Stimulated activated CD8-positive, alpha-beta memory T cell treated with anti-CD3 and anti-CD28 coated beads, Interleukin-4, amount 100 ng/mL, for 48 hours (primary cell): ENCODE measurements at regions not wholly inside any gene's neighbourhood (a gene's known extent, or its start where the extent isn't known, plus 50 kb on each side); places are given as distances from the start of the nearest gene placed in this dataset.
"Not testable (repeated sequence)": the region's sequence is repeated elsewhere in the genome, so short reads cannot be mapped to it uniquely, and the experiment has no call there.

Experiments
- DNase-seq: peaks from one replicate; pipeline ENCODE4 v3.0.0-alpha.2; 2020

DNA sequence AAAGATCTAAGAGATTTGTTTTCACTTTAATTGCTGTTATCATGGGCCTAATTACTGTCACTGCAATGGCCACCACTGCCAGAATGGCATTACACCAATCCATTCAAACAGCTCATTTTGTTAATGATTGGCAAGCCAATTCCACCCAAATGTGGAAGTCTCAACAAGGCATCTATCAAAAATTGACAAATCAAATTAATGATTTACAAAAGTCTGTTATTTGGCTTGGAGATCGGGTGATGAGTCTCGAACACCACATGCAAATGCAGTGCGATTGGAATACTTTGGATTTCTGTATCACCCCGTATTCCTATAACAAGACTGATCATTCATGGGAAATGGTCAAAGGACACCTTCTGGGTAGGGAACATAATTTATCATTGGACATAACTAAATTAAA, 568.7 kb upstream of the PTGER4 start:
- not testable (repeated sequence) for DNase-seq

DNA sequence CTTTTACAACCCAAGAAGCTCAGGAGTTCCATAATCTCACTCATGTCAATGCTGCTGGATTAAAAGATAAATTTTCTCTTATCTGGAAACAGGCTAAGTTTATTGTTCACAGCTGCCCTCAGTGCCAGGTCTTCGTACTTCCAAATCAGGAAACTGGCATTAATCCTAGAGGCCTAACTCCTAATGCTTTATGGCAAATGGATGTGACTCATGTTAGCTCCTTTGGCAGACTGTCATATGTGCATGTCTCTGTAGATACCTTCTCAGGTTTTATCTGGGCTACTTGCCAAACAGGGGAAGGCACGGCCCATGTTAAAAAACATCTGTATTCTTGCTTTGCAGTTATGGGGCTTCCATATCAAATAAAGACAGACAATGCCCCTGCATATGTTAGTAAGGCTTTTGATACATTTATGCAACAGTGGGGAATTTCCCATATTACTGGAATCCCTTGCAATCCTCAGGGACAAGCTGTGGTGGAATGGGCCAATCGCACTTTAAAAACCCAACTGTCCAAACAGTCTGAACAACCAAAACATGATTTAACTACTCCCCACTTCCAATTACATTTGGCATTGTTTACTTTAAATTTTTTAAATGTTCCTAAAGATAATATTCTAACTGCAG, 570.8 kb upstream of the PTGER4 start:
- not testable (repeated sequence) for DNase-seq

DNA sequence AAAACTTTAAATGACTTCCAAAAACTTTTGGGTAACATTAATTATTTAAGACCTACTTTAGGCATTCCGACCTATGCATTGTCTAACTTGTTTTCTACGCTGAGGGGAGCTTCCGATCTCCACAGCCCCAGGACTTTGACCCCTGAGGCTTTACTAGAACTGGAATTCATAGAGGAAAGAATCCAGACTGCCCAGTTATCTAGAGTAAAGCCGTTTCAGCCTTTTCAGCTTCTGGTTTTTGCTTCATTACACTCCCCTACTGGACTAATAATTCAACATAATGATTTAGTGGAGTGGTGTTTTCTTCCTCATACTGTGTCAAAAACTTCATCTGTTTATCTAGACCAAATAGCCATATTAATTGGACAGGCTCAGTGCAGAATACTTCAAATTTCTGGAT, 571.9 kb upstream of the PTGER4 start:
- not testable (repeated sequence) for DNase-seq

DNA sequence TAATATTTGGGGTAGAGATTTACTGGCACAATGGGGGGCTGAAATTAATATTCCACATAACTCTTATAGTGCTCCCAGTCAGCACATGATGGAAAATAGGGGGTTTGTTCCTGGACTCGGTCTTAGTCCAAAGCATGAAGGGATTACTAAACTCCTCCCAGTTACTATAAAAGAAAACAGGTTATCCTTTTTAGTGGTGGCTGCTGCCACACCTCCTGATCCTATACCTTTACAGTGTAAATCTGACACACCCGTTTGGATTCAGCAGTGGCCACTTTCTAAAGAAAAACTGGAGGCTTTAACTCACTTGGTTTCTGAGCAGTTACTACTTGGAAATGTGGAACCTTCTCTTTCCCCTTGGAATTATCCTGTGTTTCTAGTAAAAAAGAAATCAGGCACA, 572.9 kb upstream of the PTGER4 start:
- no peak for DNase-seq

GRCh38 chr5:40098313-40098712, 581.4 kb upstream of the PTGER4 start:
- no peak for DNase-seq

- DNase-seq, result no peak
These were observed 586.2 kb upstream of the PTGER4 start for GRCh38 chr5:40093550-40093949.

DNA sequence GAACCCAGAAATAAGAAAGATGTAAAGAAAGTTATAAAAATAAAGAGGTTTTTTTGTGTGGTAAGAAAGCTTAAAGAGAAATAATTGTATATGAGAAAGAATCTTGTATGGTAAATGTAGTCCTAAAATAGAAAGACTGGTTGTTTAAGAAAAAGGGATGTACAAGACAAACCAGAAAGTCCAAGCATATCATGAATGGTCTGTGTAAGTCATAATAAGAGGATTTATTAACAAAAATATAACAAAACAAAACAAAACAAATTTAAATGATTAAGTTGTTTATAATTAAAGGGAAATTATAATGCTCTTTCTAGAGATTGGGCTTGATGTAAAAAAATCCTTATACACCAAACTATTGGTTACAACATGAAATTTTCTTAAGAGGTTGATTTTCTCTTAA, 590.4 kb upstream of the PTGER4 start:
- no peak for DNase-seq

GRCh38 chr5:40084614-40085013, 595.1 kb upstream of the PTGER4 start:
- DNase-seq, result no peak

DNA sequence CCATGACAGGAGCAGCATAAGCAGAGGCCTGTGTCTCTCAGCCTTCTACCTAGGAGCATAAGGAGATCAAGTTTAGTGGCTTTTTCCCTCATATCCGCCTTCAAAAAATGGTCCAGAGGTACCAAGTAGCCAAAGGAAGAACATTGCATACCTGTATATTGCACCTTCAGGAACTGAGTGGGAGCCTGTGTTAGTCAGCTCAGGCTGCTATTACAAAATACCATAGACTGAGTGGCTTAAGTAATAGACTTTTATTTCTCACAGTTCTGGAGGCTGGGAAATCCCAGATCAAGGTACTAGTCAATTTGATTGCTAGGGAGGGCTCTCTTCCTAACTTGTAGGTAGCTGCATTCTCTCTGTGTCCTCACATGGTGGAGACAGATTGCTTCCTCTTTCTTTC, 597.4 kb upstream of the PTGER4 start:
- DNase-seq, result no peak

GRCh38 chr5:40080191-40080590, 599.5 kb upstream of the PTGER4 start:
- no peak for DNase-seq

- DNase-seq, result no peak
These were observed 600.7 kb upstream of the PTGER4 start for GRCh38 chr5:40078898-40079575.

- no peak for DNase-seq
These were observed 604.9 kb upstream of the PTGER4 start for GRCh38 chr5:40074826-40075225.

- no peak for DNase-seq
These were observed 605.8 kb upstream of the PTGER4 start for GRCh38 chr5:40073927-40074326.

- DNase-seq, result no peak
These were observed 607.8 kb upstream of the PTGER4 start for GRCh38 chr5:40071870-40072269.

DNA sequence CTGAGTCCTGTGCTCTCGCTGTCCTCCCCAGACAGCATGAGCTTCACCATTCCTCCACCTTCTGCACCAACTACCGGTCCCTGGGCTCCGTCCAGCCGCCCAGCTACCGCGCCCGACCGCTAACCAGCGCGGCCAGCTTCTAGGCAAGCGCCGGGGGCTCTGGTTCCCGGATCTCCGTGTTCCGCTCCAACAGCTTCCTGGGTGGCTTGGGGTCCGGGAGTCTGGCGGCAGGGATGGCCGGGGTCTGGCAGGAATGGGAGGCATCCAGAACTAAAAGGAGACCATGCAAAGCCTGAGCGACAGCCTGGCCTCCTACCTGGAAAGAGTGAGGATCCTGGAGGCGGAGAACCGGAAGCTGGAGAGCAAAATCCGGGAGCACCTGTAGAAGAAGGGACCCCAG, 613.1 kb upstream of the PTGER4 start:
- no peak for DNase-seq

GRCh38 chr5:40052808-40053207, 626.9 kb upstream of the PTGER4 start:
- DNase-seq, result no peak

DNA sequence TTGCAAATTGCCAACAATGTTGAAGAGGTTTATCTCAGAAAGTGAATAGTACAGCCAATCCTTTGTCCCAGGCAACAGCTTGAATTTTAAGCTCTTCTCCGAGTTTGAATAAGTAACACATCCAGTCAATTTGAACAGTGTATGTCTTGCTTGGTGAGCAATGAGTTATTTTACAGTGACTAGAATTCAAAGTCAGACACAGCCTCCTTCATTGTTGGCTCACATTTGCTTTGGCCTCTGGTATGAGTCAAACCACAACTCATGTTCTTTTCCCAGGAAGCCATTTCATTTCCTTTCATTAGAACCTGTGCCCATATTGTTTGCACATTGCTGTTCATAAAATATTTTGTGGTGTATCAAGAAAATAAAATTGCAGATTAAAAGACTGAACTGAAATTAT, 622.0 kb upstream of the DAB2 start:
- DNase-seq, result no peak

DNA sequence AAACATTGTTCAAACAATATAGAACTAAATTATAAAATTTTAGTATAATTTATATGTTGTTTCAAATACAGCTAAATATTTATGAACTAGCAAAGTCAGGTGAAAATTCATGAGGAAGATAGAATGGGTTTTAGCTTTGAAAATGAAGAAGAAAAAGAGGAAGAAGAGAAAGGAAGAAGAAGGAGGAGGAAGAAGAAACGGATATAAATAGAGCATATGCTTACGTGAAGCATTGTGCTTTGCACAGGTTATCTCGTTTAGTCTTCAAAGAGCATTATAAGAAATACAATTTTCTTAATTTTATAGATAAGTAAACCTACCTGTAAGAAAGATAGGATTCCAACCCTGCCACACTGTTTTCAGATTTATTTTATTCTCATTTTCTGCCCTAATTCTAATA, 620.6 kb upstream of the DAB2 start:
- no peak for DNase-seq

- DNase-seq, result no peak
These were observed 619.1 kb upstream of the DAB2 start for GRCh38 chr5:40043916-40044315.

DNA sequence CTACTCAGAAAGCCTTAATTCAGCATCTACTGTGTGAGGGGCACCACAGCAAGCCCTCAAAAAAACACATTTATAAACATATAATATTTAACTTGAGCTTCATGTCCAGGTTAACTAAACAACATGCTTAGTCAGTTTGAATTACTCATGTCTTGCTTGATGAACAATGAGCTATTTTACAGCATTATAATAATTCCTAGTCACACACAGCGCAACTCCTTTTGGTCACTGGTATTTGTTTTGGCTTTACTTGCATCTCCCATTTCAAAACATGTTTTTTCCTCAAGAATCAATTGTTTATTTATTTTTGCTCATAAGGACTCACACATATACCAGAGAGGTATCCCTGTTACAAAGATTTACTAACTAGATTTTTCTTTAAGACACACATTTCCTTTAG, 616.7 kb upstream of the DAB2 start:
- DNase-seq, result no peak

DNA sequence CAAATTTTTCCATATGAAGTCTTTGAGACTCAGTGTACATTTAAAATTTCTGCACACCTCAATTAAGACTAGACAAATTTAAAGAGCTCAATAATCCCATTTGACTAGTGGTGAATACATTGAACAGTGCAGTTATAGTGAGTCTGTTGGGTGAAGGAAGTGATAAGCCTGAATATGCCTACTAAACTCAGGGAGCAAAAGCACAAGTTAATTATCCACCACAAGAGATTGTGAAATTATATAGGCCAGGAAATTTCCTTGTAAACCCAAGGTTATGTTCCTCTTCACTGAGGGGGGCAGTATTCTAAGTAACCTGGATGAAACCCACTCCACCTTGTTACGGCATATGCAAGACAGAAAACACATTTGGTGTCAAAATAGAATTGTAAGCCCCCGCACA, 612.9 kb upstream of the DAB2 start:
- no peak for DNase-seq

DNA sequence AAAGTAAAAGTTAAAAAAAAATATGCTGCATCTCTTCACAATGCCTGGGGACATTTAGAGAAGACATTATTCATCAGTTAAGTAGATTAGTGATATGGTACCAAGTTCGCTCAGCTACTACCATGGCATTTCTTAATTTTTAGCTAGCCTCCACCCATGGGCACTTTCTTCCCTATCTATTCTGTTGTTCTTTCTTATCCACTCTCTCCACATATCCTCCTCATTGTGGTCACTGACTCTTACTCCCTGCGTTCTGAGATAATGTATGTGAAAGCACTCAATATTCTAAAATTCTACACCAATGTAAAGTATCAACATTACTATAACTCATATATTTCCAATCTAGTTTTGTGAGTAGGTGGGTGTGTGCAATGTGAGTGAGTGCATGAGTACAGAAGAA, 609.7 kb upstream of the DAB2 start:
- no peak for DNase-seq

DNA sequence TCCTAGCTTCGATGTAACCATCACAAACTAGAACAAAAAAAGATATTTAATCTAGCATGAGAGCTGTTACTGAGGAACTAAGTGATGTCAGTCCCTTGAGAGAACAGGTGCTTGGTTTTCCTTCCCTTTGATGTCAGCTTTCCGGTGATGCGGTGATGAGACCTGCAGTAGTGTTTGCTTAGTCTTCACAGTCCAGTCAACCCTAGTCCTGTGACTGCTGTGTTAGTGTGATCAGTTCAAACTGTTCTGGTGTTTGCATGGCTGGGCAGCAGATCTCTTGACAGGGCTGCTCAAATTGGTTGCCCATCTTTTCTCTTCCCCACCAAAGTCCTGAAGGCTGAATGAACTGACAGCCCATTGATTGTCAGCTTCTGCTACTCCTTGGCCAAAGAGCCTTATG, 608.6 kb upstream of the DAB2 start:
- no peak for DNase-seq

GRCh38 chr5:40033009-40033408, 608.2 kb upstream of the DAB2 start:
- no peak for DNase-seq

- DNase-seq, result no peak
These were observed 605.9 kb upstream of the DAB2 start for GRCh38 chr5:40030661-40031060.
